ENCODE measurements at regions not wholly inside any gene's neighbourhood (a gene's known extent, or its start where the extent isn't known, plus 50 kb on each side); places are given as distances from the start of the nearest gene placed in this dataset.

DNA sequence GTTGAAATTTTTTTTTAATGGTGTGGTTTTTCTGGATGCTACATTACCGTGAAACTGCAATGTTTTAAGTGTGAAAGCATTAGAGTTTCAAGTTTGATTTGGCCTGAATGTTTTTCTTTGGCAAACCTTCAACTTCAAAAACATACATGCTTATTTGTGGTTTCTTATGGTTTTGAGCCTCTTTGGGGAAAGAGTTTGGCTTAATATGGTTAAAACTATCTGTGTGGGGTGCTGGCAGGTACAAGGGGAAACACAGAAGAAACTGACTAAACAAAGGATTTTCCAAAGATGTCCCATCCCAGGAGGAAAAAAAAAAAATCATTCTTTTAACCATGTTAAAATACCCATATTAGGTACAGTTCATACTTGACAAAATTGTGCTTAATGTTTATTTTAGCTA is 121.1 kb downstream of the HGF start:
- DNase-seq, result no peak

DNA sequence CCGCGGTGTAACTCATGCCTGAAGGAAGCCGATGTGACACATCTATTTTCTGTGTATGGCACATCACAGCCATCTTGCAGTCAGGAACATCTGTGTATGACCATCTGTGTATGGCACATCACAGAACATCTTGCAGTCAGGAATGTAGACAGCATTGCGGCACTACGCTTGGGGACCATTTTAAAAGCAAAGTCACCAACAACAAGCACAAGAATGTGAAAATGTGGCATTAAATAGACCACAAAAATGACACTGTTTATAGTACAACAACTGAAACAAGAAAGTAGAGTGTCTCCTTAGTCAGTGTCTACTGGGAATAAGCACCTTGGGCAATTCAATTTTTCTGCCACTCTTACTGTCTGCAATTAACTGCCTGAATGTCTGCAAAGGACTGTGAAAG is 124.4 kb downstream of the HGF start:
- DNase-seq, result no peak

DNA sequence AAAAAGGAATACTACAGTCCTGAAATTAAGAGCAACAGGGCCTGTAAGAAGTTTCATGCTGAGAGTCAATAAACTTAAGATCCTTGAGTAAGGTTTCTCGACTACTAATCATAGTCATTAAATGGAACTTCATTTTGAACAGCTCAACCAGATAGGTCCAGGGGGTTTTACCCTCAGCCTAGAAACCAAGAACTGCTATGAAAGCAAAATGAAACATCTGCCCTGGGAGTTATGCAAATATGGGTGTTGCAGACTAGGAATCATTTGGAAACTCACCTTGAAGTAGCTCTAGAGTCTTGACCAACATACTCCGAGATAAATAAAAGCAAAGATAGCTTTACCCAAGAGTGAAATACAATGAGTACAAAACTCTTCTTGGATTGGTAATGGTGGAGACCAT is 128.0 kb downstream of the HGF start:
- no peak for DNase-seq

DNA sequence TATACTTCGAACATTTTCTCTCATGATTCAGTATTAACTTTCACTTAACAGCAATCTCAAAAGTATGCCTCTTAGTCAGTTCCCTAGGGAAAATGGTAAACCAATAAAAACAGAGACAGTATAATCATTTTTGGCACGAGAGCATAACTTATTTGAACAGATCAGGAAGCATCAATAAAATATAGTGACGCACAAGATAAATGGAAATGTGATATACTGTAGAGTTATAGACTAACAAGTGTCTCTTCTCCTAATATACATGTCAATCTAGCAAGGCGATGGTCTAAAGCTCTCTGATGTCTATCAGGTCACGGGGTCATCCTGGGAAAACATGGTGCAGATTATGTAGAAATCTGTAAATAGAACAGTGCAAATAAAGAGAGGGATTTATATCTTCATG is 131.6 kb downstream of the HGF start:
- DNase-seq, result no peak

DNA sequence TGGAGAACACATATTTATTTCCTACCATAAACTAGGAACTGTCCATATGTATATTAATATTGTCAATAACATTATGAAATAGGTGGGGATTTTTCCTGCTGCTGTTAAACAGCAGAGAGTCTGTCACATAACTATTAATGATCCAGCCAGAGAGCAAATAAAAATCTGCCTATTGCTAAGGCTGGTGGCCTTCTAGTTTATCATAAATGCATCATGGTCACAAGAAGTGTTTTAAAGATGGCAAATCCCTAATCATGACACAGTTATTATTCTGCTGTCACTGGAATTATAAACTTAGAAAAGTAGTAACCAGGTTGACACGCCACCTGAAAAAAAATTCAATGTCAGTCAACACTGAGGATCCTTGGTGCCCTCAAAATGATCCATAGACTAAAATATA is 132.3 kb downstream of the HGF start:
- no peak for DNase-seq

DNA sequence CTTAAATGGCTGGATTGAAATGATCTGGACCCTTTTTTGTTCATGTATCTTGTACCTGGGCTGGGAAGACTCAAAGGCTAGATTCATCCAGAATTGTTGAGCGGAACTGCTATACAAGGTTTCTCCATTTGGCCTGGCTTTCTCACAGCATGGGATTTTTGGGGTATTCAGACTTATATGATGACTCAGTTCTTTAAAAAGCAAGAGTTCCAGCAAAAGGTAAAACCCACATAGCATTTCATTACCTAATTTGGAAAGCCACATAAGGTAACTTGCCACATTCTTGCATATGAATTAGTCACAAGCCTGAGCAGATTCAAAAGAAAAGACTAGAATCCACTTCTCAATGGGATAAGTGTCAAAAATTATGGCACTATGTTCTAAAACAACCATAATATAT is 137.4 kb downstream of the HGF start:
- no peak for DNase-seq

DNA sequence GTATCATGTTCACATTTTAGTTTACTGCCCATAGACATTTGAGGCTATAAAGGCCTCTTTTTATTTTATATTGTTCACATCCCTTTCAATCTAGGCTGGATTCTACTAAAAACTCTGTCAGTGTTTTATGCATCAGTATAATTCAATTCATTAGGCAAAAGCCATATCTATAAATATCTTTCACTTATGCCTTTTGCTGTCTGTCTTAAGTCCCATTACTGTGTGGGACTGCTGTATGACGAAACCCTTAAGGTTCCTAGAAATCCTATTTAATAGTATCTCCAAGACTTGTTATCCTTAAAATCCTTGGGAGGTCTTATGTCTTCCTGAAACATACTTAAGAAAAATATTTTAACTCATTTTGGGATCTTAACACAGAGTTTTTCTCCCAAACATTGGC is 139.2 kb downstream of the HGF start:
- no peak for DNase-seq

DNA sequence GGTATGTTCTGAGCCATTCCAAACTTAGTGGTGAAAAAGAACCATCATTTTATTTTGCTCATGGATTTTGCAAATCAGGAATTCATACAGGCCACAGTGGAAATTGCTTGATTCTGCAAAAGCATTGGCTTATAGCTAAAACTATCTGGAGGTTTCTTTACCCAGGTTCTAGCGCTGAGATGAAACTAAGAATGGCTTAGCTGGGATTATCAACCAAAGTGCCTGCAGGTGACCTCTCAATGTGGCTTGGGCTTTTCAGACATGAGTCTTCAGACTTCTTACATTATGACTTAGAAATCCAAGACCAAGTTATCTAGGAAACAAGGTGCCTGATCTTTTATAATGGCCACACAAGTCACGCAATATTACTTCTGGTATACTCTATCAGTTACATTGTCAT is 140.1 kb downstream of the HGF start:
- no peak for DNase-seq

DNA sequence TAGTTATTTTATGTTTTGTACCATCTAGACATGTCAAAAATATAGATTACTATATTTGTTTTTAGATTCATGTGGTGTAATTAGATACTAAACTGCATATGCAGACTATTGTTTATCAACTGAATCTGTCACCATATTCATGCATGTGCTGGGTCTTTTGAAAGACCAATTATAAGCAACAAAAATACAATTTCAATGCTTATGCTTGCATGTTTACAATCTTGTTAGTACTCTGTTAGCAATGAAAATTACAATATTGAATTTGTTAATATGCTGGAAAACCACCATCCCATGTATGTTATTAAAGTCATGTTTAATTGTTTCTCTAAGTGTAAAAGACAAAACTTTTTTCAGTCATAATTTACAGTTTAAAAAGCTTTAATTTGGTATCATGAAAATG is 140.9 kb downstream of the HGF start:
- no peak for DNase-seq

DNA sequence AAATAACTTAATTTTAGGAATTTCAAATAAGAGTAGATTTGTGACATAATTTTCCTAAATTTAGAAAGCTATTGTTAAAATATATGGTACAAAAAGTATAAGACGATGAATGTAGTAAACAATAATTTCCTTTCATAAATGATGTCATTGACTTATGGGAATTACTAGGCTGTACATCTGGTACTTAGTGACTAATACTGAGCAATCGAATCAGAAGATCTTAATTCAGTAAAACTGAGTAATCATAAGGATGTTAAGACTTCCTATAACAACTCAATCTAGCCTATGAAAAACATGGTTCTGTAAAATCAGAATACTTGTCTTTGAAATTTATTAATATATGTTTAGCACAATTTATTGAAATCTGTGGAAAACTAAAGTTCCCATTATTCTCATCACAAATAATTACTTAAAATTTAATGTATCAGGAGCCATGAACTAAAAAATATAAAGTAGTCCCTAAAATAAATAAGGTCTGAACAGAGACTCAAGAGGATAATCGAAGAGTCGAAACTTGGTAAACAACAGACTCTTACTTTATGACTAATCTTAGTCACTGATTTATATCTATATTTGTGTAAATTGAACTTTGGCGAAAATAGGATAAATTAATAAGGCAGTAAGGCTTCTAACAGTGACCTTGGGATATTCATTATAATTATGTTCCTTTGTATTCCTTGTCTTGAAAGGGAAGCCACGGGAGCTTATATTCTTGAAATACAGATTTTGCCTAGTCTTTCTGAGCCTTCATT is 142.1 kb downstream of the HGF start:
- DNase-seq, result no peak

DNA sequence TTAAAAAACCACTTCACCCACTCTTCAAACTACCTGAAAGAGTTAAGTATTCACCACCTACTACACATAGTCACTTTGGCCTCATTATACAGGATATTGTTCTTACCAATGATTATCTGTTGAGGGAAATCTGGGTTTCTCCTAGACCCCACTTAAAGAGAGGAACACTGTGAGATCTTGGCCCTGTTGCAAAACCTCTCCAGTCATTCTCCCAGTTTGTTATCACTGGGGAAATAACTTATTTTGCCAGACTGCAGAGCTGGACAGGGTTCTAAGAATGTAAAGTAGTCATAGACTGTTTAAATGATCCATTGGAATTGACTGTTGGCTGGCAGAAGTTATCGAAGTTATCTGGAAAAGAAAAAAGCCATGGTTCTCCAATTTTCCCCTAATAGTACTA is 143.8 kb downstream of the HGF start:
- no peak for DNase-seq

DNA sequence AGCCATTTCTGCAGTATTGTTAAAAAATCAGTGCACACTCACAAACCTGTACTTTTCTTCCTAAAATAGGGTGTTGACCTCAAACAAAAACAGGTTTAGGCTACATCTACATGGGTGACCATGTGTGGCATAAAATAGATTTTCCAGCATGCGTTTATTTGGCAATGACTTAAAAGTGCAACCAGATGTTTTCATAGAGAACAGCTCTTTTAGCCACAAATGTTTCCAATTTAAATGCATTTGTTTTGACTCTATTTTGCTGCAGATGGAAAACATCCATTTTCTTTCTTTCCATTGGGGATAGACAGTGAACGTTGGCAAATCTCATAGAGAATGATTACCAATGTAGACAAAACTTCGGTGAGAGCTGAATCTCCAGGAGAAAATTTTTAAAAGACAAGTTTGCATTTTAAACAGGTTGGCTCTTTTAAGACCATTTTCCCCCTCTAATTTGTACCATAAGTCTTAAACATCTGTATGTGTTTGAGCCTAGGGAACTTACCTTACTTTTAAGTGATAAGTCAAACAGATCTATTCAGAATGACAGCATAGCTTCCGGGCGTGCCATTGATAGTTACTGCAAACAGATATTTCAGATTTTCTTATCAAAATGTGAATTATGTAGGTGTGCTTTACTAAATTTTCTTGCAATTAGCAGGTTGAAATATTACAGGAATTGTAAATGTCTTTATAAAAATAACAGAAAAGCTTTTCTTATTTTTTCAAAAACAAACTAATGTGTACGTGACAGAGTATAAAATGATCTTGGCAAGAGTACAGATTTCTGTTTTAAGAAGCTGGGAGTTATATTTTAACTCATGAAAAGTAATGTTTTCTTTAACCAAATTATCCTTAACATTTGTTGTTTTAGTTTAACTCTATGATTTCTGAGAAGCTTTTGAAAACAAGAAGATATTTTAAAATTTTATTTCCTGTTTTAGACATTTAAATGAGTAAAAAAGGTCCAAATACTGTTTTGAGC is 144.9 kb downstream of the HGF start:
- no peak for DNase-seq

DNA sequence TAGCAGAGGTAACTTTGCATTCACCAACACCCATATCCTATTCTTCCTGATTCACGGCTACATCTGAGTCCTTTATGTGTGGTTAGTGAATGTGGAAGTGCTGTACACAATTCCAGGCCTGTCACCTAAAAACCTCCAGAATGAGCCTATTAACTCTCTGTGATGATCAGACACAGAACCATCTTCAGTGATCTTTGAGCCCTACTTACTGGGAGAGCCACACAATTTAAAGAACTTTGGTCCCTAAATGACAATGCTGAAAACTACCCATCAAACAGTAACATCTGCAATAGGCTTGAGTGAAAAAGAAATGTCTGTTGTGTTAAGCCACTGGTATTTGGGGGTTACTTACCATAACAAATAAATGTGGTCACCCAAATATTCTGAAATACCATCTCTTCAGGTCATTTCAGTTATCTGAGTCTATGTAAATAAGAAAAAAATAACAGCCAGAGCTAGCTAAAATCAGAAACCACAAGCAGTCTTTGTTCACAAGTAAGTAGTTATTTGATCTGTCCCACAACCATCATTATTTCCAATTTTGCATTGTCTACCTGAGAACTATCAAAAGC is 145.7 kb downstream of the HGF start:
- no peak for DNase-seq

DNA sequence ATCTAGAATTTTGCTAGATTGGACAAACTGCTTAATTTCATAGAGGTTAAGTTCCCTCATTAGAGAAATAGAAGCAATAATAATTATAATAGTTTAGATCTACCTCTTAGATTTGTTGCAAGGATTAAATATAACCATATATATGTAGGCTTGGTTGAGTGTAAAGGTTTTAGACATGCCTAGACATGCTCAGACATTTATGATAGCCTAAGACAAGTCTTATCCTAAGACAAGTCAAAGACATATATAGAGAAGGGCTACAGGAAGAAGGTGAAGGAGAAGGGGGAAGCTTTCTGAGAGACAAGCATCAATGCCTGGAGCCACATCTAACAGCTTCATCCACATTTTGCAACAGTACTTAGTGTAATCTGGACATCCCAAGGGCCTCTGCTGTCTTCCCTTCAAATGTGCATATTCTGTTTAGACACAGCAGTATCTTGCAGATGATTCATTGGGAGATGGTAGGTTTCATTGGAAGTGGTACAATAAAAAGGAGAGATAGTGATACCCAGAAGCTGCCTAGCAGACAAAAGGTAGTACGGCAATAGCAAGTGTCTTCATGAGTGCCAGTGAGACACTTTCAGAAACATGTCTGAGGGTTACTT is 146.5 kb downstream of the HGF start:
- no peak for DNase-seq

DNA sequence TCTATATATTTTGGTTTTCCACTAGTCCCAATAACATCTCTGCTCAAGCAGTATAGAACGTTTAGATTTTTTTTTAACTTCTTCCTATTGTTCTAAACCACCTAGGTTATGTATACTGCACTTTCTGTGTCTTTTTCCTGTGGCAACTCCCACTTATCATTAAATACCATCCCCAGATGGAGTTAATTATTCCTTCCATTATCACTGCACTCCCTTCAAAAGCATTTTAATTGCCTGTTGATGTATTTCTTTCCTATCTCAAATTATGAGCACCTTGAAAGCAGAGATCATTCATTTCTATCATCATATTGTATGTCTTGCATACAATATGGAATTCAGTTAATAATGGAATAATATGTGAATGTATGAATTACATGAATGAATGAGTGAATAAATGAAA is 148.0 kb downstream of the HGF start:
- no peak for DNase-seq

DNA sequence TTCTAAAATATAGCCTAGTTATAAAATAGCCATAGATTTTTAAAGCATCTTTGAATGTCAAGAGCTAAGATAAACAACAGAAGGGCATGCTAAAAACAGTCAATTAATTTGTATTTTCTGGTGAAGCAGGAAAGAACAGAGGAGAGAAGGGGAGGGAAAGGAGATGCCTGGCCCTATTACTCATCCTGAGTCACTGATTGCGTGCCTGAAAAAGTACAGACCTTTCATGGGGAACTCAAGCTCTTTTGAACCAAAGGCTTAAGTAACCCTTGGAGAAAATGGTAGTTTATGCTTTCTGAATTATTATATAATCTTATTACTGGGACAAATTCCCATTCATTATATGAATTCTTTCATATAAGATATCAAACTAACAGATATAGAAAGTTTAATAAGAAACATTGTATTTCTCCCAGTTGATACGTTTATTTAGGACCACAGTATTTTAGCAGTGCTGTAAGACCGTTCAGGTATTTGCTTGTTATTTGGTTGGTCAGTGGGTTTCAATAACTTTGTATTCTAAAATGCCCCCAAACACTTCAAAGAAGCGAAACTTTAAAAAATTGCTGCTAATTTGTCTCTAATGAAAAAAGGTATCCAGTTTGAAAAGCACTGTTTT is 151.3 kb downstream of the HGF start:
- DNase-seq, result no peak

DNA sequence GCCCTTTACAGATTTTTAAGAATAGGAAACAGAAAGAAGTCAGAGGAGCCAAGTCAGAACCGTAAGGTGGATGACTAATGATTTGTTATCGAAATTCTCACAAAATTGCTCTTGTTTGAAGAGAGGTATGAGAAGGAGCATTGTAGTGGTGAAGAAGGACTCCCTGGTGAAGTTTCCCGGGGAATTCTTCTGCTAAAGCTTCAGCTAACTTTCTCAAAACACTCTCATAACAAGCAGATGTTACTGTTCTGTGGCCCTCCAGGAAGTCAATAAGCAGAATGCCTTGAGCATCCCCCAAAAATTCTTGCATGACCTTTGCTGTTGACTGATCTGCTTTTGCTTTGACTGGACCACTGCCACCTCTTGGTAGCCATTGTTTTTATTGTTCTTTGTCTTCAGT is 152.9 kb downstream of the HGF start:
- DNase-seq, result no peak

DNA sequence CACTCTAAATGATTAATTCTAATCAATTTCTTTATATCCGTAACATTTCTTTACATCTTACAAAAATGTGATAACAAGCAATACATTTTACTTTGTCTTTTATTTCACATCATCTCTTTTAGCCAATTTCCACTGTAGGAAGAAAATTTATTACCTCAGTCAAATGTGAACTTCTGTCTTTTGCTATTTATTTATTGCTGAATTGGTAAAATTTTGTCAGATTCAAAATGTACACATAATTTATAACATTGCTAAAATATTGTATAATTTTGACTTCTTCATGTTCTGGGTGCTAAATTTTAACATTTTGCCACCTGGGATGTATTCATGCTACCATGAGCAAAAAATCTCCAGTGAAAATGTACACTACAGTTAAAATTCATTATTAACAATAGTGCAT is 158.0 kb downstream of the HGF start:
- no peak for DNase-seq

DNA sequence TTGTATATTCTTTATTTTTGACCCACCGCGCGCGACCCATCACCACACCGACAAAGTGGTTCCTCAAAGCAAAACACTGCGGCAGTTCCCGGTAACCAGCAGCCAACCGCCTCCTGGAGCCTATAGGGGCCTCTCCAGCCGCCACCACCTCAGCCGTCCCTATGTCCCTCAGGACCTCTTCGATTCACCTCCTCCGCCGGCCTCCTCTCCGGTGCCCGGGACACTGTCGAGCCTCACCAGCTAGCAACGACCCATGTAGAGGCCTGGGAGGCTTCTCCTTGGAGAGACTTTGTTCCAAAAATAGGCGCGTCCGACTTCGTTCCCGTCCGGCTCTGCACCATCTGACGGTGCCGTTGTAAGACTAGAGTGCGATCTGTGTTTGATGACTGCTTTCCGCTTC is 158.8 kb downstream of the HGF start:
- DNase-seq, result no peak

DNA sequence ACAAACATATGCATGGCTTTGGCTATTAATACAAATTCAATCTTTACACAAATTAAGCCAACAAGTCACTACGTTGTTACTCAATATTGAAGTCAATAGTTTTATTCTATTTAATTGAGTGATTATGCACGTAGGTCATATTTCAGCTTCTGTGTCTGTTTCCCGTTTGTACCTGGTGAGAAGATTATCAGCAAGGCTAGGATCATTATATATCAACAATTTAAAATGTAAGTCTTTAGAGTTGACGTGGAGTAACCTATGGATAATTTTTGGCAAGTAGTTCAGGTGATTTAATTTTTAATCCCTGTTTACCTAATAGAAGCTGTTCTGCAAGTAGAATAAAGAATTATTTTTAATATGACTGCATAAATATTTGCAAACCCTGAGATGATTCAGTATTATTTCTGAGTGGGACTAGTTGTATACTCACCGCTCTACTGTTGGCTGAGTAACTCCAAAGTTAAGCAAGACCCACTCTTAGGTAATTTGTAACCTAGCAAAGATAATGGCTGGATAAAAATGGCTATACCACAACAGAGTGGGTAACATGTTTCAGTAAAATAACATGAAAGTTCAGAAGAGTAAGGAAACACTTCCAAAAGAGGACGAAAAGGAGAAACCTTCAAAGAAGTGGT is 161.0 kb downstream of the HGF start:
- DNase-seq, result no peak

DNA sequence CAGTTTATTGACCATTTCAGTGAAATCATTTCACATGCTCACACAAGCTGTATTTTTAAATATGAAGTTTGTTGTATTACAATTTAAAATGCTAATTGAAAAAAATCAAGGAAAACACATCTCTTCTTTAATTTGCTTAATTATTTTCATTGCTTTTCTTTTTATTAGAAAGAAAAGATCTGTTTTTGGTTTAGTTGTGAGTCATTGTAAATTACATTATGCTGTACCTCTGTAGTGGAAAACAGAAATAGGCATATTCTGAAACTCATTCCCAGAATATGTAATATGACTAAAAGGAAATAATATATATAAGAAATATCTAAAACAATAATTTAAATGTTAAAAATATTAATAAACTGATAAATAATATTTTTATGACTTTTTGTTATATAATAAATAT is 161.9 kb downstream of the HGF start:
- DNase-seq, result no peak

DNA sequence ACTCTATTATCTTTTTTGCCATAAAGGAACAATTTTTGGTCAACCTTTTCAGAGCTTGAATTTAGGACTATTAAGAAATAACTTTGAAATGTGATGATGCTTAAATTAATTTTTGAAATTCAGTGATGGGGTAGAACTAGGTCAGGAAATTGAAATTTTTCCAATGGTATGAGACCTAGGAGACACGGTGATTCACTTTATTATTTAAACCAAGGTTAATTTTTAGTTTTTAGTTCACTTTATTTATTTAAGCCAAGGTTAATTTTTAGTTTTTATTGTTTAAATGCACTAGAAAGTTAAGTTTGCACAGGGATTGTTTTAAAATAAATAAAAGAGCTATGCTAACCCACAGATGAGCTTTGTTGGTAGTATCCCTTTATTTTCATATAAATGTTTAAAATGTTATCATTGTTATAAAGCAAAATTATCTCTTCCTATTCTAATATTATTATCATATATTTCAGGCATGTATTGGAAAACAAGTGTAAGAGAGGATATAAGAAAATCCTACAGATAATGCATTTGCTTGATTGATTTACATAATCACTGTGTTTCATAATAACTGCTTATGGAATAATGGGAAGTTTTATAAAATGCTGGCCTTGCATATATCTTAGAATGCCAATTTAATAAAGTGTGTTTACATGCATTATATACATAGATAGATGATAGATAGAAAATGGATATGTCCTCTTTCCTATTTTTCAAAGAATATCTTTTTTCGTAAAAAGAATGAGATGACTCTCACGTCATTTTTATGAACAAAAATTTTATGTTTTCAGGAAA is 163.6 kb downstream of the HGF start:
- DNase-seq, result no peak

Data from activated gamma-delta T cell (primary cell).